Trophoblast cell (in vitro differentiated cells and primary cell): ENCODE measurements at regions not wholly inside any gene's neighbourhood (a gene's known extent, or its start where the extent isn't known, plus 50 kb on each side); places are given as distances from the start of the nearest gene placed in this dataset.
"Not testable (repeated sequence)": the region's sequence is repeated elsewhere in the genome, so short reads cannot be mapped to it uniquely, and the experiment has no call there.

ENCODE experiments used
- DNase-seq, 2 donors: peaks; one replicate each; pipeline ENCODE4 v3.0.0-alpha.2; 2016
- H2AFZ ChIP-seq: 2 replicates; pipeline ENCODE4 v1.6.1; 2013; ENCODE audit warnings: low read length, moderate library complexity, mild to moderate bottlenecking; ENCODE audit not compliant: insufficient read depth, poor library complexity
- H2AK5ac ChIP-seq: 2 replicates; pipeline ENCODE4 v1.6.1; 2013; ENCODE audit warnings: mild to moderate bottlenecking, low read length
- H2BK120ac ChIP-seq: 2 replicates; pipeline ENCODE4 v1.6.1; 2013; ENCODE audit warnings: low read length, mild to moderate bottlenecking, moderate library complexity; ENCODE audit not compliant: insufficient read depth, poor library complexity
- H2BK12ac ChIP-seq: 2 replicates; pipeline ENCODE4 v1.6.1; 2013; ENCODE audit warnings: mild to moderate bottlenecking, low read length, moderate library complexity
- H2BK5ac ChIP-seq: 2 replicates; pipeline ENCODE4 v1.6.1; 2013; ENCODE audit warnings: low read length, low read depth, moderate library complexity, mild to moderate bottlenecking; ENCODE audit not compliant: poor library complexity
- H3K14ac ChIP-seq: 2 replicates; pipeline ENCODE4 v1.6.1; 2013; ENCODE audit warnings: mild to moderate bottlenecking, low read length
- H3K18ac ChIP-seq: 2 replicates; pipeline ENCODE4 v1.6.1; 2013; ENCODE audit warnings: mild to moderate bottlenecking, low read length
- H3K23ac ChIP-seq: 2 replicates; pipeline ENCODE4 v1.6.1; 2013; ENCODE audit warnings: low read length
- H3K27ac ChIP-seq: 2 replicates; pipeline ENCODE4 v1.5.1; 2013; ENCODE audit warnings: low read depth, mild to moderate bottlenecking, inconsistent platforms, low read length, moderate library complexity
- H3K27me3 ChIP-seq: 2 replicates; pipeline ENCODE4 v1.6.1; 2013; ENCODE audit warnings: inconsistent platforms, mild to moderate bottlenecking, low read length, moderate library complexity; ENCODE audit not compliant: insufficient read depth
- H3K36me3 ChIP-seq, 2 experiments: 1 replicate in 1 of 2; 2 replicates in 1 of 2; pipeline ENCODE4 v1.6.1; 2013; ENCODE audit warnings: low read length in 2 of 2, mild to moderate bottlenecking in 2 of 2, moderate library complexity in 1 of 2; ENCODE audit not compliant: insufficient read depth in 2 of 2, control insufficient read depth in 1 of 2
- H3K4ac ChIP-seq: 2 replicates; pipeline ENCODE4 v1.6.1; 2013; ENCODE audit warnings: low read depth, mild to moderate bottlenecking, low read length, moderate library complexity
- H3K4me1 ChIP-seq, 2 experiments: 1 replicate in 1 of 2; 2 replicates in 1 of 2; pipeline ENCODE4 v1.6.1; 2013; ENCODE audit warnings: low read length in 2 of 2, mild to moderate bottlenecking in 2 of 2, moderate library complexity in 1 of 2; ENCODE audit not compliant: insufficient read depth in 2 of 2, control insufficient read depth in 1 of 2
- H3K4me2 ChIP-seq: 2 replicates; pipeline ENCODE4 v1.6.1; 2013; ENCODE audit warnings: inconsistent platforms, mild to moderate bottlenecking, low read length, moderate library complexity
- H3K4me3 ChIP-seq: 2 replicates; pipeline ENCODE4 v1.5.1; 2013; ENCODE audit warnings: mild to moderate bottlenecking, low read depth, low read length, inconsistent platforms
- H3K79me1 ChIP-seq: one replicate; pipeline ENCODE4 v1.6.1; 2013; ENCODE audit warnings: low read length
- H3K79me2 ChIP-seq: 2 replicates; pipeline ENCODE4 v1.6.1; 2013; ENCODE audit warnings: low read length, mild to moderate bottlenecking; ENCODE audit not compliant: control insufficient read depth, insufficient read depth, poor library complexity
- H3K9ac ChIP-seq: 2 replicates; pipeline ENCODE4 v1.6.1; 2013; ENCODE audit warnings: mild to moderate bottlenecking, low read length
- H3K9me3 ChIP-seq: 2 replicates; pipeline ENCODE4 v1.6.1; 2013; ENCODE audit warnings: low read depth, mild to moderate bottlenecking, control low read depth, inconsistent platforms, low read length; ENCODE audit not compliant: insufficient read depth
- H4K12ac ChIP-seq: 2 replicates; pipeline ENCODE4 v1.6.1; 2013; ENCODE audit warnings: low read depth, mild to moderate bottlenecking, low read length, moderate library complexity
- H4K8ac ChIP-seq: 2 replicates; pipeline ENCODE4 v1.6.1; 2013; ENCODE audit warnings: low read depth, mild to moderate bottlenecking, low read length, moderate library complexity
- H4K91ac ChIP-seq: one replicate; pipeline ENCODE4 v1.6.1; 2013; ENCODE audit warnings: low read depth, mild to moderate bottlenecking, low read length, moderate library complexity
- WGBS: extraction: QIAGEN DNeasy Blood & Tissue Kit; methylation state at CpG from one replicate; pipeline ENCODE4 v1.1.7; 2013; ENCODE audit warnings: missing lambda C conversion rate; ENCODE audit not compliant: insufficient read length, insufficient coverage; ENCODE audit errors: extremely low coverage; 5-methylcytosine and 5-hydroxymethylcytosine counted together

- H2BK12ac ChIP-seq, result no peak overlapping the region
- no peak for DNase-seq
- no peaks in the 10 kb centered on the region for H3K9me3 ChIP-seq
- no peak overlapping the region for H3K9ac ChIP-seq
- H3K23ac ChIP-seq, result no peak overlapping the region
- H3K18ac ChIP-seq, result no peak overlapping the region
- no peaks in the 10 kb centered on the region for H3K79me1 ChIP-seq
- no peak overlapping the region for H2BK5ac ChIP-seq
- no peak overlapping the region for H4K8ac ChIP-seq
- H3K14ac ChIP-seq, result no peak overlapping the region
- no peak overlapping the region for H3K27ac ChIP-seq
- no peak overlapping the region for H2BK120ac ChIP-seq
- H4K91ac ChIP-seq, result no peak overlapping the region
- no CpG with 5 or more reads among the region's 4 CpGs for WGBS
- no peak overlapping the region for H3K4ac ChIP-seq
- no peak overlapping the region for H3K4me3 ChIP-seq
- H3K27me3 ChIP-seq, result no peaks in the 10 kb centered on the region
- H3K4me1 ChIP-seq, result no peaks in the 10 kb centered on the region
- H3K36me3 ChIP-seq, result no peaks in the 10 kb centered on the region
- no peak overlapping the region for H3K4me2 ChIP-seq
- H3K79me2 ChIP-seq, result no peaks in the 10 kb centered on the region
- H2AK5ac ChIP-seq, result no peak overlapping the region
- no peak overlapping the region for H4K12ac ChIP-seq
- H2AFZ ChIP-seq, result no peak overlapping the region
Observed at GRCh38 chr1:186255266-186255665, 119.8 kb downstream of the TPR start.

GRCh38 chr1:186250529-186250928, 124.5 kb downstream of the TPR start:
- Histone ChIP-seq H3K4me1 (no peaks in the 10 kb centered on the region), H3K9ac (no peak overlapping the region), H4K8ac (no peak overlapping the region), H3K27ac (no peak overlapping the region), H3K4ac (no peak overlapping the region), H3K79me1 (no peaks in the 10 kb centered on the region), H3K18ac (no peak overlapping the region), H3K4me2 (no peak overlapping the region), H3K36me3 (no peaks in the 10 kb centered on the region), H4K12ac (no peak overlapping the region), H2BK120ac (no peak overlapping the region), H2AK5ac (no peak overlapping the region), H2BK12ac (no peak overlapping the region), H4K91ac (no peak overlapping the region), H3K27me3 (no peaks in the 10 kb centered on the region), H2AFZ (no peak overlapping the region), H3K23ac (no peak overlapping the region), H3K14ac (no peak overlapping the region), H3K9me3 (no peaks in the 10 kb centered on the region), H3K79me2 (no peaks in the 10 kb centered on the region), H2BK5ac (no peak overlapping the region), H3K4me3 (no peak overlapping the region)
- WGBS, result no CpG with 5 or more reads among the region's 1 CpG
- DNase-seq, result no peak

- not testable (repeated sequence) for H3K4me1 ChIP-seq, H3K27me3 ChIP-seq, H4K12ac ChIP-seq, H3K9me3 ChIP-seq, H3K36me3 ChIP-seq, H3K23ac ChIP-seq, H2BK12ac ChIP-seq, H4K8ac ChIP-seq, H2AFZ ChIP-seq, H3K79me2 ChIP-seq, DNase-seq, H3K9ac ChIP-seq, H3K4me3 ChIP-seq, H3K18ac ChIP-seq, H3K79me1 ChIP-seq, H3K4me2 ChIP-seq, H3K27ac ChIP-seq, H3K14ac ChIP-seq, H2BK120ac ChIP-seq, H4K91ac ChIP-seq, H2BK5ac ChIP-seq, H2AK5ac ChIP-seq, H3K4ac ChIP-seq
- no CpG with 5 or more reads among the region's 1 CpG for WGBS
Observed at GRCh38 chr1:186248608-186249007, 126.4 kb downstream of the TPR start.

- no peaks in the 10 kb centered on the region for H3K36me3 ChIP-seq
- H3K18ac ChIP-seq, result no peak overlapping the region
- H4K12ac ChIP-seq, result no peak overlapping the region
- no peak overlapping the region for H2BK5ac ChIP-seq
- no peaks in the 10 kb centered on the region for H3K79me2 ChIP-seq
- no peak overlapping the region for H3K4me2 ChIP-seq
- H2BK12ac ChIP-seq, result no peak overlapping the region
- WGBS, result no CpG with 5 or more reads among the region's 6 CpGs
- no peak overlapping the region for H2AFZ ChIP-seq
- no peak overlapping the region for H3K4ac ChIP-seq
- no peak overlapping the region for H3K14ac ChIP-seq
- no peak overlapping the region for H2BK120ac ChIP-seq
- no peak overlapping the region for H3K27ac ChIP-seq
- H2AK5ac ChIP-seq, result no peak overlapping the region
- no peak overlapping the region for H4K91ac ChIP-seq
- peak; percentile 41 to 65 for DNase-seq
- no peaks in the 10 kb centered on the region for H3K4me1 ChIP-seq
- H3K9me3 ChIP-seq, result no peaks in the 10 kb centered on the region
- no peak overlapping the region for H3K23ac ChIP-seq
- no peak overlapping the region for H3K9ac ChIP-seq
- no peak overlapping the region for H3K4me3 ChIP-seq
- no peak overlapping the region for H4K8ac ChIP-seq
- no peaks in the 10 kb centered on the region for H3K79me1 ChIP-seq
- no peaks in the 10 kb centered on the region for H3K27me3 ChIP-seq
Observed at GRCh38 chr1:186244825-186245224, 130.2 kb downstream of the TPR start.
